HFFc6 (cell line): ENCODE measurements at regions not wholly inside any gene's neighbourhood (a gene's known extent, or its start where the extent isn't known, plus 50 kb on each side); places are given as distances from the start of the nearest gene placed in this dataset.

ENCODE experiments used
- DNase-seq: peaks from one replicate; pipeline ENCODE4 v3.0.0-alpha.2; 2018
- H3K27ac Mint-ChIP-seq: 2 replicates; pipeline ENCODE4 v1.8.0; 2020; ENCODE audit warnings: mild to moderate bottlenecking, mixed read lengths
- H3K27me3 Mint-ChIP-seq: 2 replicates; pipeline ENCODE4 v1.8.0; 2021; ENCODE audit warnings: mild to moderate bottlenecking, moderate library complexity, mixed read lengths; ENCODE audit not compliant: insufficient read depth
- H3K36me3 Mint-ChIP-seq: 2 replicates; pipeline ENCODE4 v1.8.0; 2021; ENCODE audit warnings: low read depth, mixed read lengths
- H3K4me1 Mint-ChIP-seq: 2 replicates; pipeline ENCODE4 v1.8.0; 2020; ENCODE audit warnings: low read depth, mixed read lengths
- H3K4me3 Mint-ChIP-seq: 2 replicates; pipeline ENCODE4 v1.8.0; 2020; ENCODE audit warnings: mild to moderate bottlenecking, moderate library complexity, mixed read lengths
- H3K9me3 Mint-ChIP-seq: 2 replicates; pipeline ENCODE4 v1.8.0; 2020; ENCODE audit warnings: mild to moderate bottlenecking, mixed read lengths
- CTCF ChIP-seq: fragments of 200-600 bp; sonication (generic); IDR thresholded peaks from 2 replicates; pipeline ENCODE4 v1.5.0; 2021; ENCODE audit warnings: antibody characterized with exemption, mild to moderate bottlenecking

- DNase-seq: no peak
- Mint-ChIP-seq H3K36me3 (no peaks in the 10 kb centered on the region), H3K27me3 (peaks cover 18% of the 10 kb centered on the region), H3K4me1 (no peaks in the 10 kb centered on the region), H3K4me3 (no peak overlapping the region), H3K9me3 (no peaks in the 10 kb centered on the region), H3K27ac (no peak overlapping the region)
- TF ChIP-seq CTCF: no peak
Observed at GRCh38 chr7:132677918-132678317, 101.6 kb upstream of the PLXNA4 start.

DNA sequence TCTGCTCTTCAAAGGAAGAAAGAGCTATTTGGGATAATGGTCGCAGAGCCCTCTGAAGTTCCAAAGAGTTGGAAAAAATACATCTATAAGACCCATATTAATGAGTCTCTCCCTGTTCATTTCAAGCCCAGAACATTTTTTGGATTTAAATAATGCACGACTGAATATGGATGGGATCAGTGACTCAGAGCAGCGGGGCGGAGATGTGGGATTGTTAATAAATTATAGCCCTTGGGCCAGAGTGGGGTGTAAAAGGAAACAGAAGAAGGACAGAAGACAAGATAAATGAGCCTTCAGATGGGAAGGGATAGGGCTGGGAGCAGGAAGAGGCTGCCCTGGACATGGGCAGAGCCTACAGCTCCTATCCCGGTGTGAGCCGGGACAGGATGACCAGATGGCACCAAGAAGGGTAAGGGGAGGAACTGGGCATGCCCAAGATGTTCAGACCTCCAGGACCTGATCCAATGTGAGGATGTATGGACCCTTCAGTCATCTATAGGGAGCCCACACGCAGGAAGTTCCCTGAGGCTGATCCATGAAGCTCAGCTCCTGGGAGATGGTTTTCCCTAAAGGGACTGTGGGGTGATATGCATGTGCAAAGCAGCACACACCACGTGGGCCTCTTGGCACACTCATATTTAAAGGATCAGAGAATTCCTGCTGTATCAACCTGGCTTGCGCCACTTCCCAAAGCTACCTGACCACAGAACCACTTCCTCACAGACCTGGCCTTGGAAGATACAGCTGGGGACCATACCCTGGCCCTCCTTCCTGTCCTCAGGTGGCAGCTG lies 96.1 kb upstream of the PLXNA4 start:
- H3K4me3 Mint-ChIP-seq: no peak overlapping the region
- no peak for TF ChIP-seq CTCF
- H3K9me3 Mint-ChIP-seq: no peaks in the 10 kb centered on the region
- no peaks in the 10 kb centered on the region for H3K36me3 Mint-ChIP-seq
- peaks cover 24% of the 10 kb centered on the region for H3K27me3 Mint-ChIP-seq
- no peak for DNase-seq
- H3K27ac Mint-ChIP-seq: no peak overlapping the region
- no peaks in the 10 kb centered on the region for H3K4me1 Mint-ChIP-seq

GRCh38 chr7:132666774-132667172 lies 90.5 kb upstream of the PLXNA4 start:
- Mint-ChIP-seq H3K9me3 (no peaks in the 10 kb centered on the region), H3K27me3 (peaks cover 22% of the 10 kb centered on the region), H3K36me3 (no peaks in the 10 kb centered on the region), H3K4me1 (peaks cover 8% of the 10 kb centered on the region), H3K4me3 (peak overlapping the region; percentile 60; the same call in 1 of the 2 replicates), H3K27ac (no peak overlapping the region)
- no peak for TF ChIP-seq CTCF
- DNase-seq: no peak

GRCh38 chr7:132666071-132666773 lies 90.0 kb upstream of the PLXNA4 start:
- no peaks in the 10 kb centered on the region for H3K9me3 Mint-ChIP-seq
- H3K4me1 Mint-ChIP-seq: peaks cover 8% of the 10 kb centered on the region
- peaks cover 18% of the 10 kb centered on the region for H3K27me3 Mint-ChIP-seq
- H3K36me3 Mint-ChIP-seq: no peaks in the 10 kb centered on the region
- no peak for TF ChIP-seq CTCF
- peak overlapping the region; percentile 60; the same call in 1 of the 2 replicates for H3K4me3 Mint-ChIP-seq
- no peak overlapping the region for H3K27ac Mint-ChIP-seq
- no peak for DNase-seq

- DNase-seq: peak; percentile 10
Observed at GRCh38 chr7:132656846-132657776, 80.8 kb upstream of the PLXNA4 start.

More at GRCh38 chr7:132656846-132657776, 80.8 kb upstream of the PLXNA4 start:
- peak; percentile 74 for TF ChIP-seq CTCF
- H3K4me3 Mint-ChIP-seq: no peak overlapping the region
- no peaks in the 10 kb centered on the region for H3K36me3 Mint-ChIP-seq
- H3K9me3 Mint-ChIP-seq: no peaks in the 10 kb centered on the region; the same call in 1 of the 2 replicates
- H3K4me1 Mint-ChIP-seq: peaks cover 9% of the 10 kb centered on the region
- no peak overlapping the region for H3K27ac Mint-ChIP-seq
- peaks cover 26% of the 10 kb centered on the region for H3K27me3 Mint-ChIP-seq
